SK-N-SH (cell line): ENCODE measurements at regions not wholly inside any gene's neighbourhood (a gene's known extent, or its start where the extent isn't known, plus 50 kb on each side); places are given as distances from the start of the nearest gene placed in this dataset.

Experiments used
- CTCF ChIP-seq: fragments of 200-600 bp; sonication (generic); IDR thresholded peaks from 2 replicates; pipeline ENCODE4 v1.6.1; 2017; ENCODE audit warnings: antibody characterized with exemption, mild to moderate bottlenecking, moderate library complexity
- EP300 ChIP-seq, 2 experiments: IDR thresholded peaks; 2 replicates each; pipeline versions ENCODE4 v1.4.0 to v1.6.1; 2012; ENCODE audit warnings: borderline replicate concordance in 1 of 2, low read depth in 1 of 2, low read length in 1 of 2
- GATA2 ChIP-seq: sonication (generic); formaldehyde crosslinking; IDR thresholded peaks from 2 replicates; pipeline ENCODE4 v1.5.0; 2020; ENCODE audit warnings: mild to moderate bottlenecking, missing genetic modification reagents
- NRF1 ChIP-seq: IDR thresholded peaks from 2 replicates; pipeline ENCODE4 v1.6.1; 2012; ENCODE audit warnings: low read depth, mild to moderate bottlenecking, low read length
- POLR2AphosphoS5 ChIP-seq: IDR thresholded peaks from 2 replicates; pipeline ENCODE4 v1.6.1; 2012; ENCODE audit warnings: low read depth, low read length
- RFX5 ChIP-seq: IDR thresholded peaks from 2 replicates; pipeline ENCODE4 v1.6.1; 2012; ENCODE audit warnings: mild to moderate bottlenecking, improper control_type of control experiment, low read length
- SIN3A ChIP-seq: IDR thresholded peaks from 2 replicates; pipeline ENCODE4 v1.6.1; 2012; ENCODE audit warnings: low read depth, mild to moderate bottlenecking, low read length, moderate library complexity, borderline replicate concordance
- SMC3 ChIP-seq: IDR thresholded peaks from 2 replicates; pipeline ENCODE4 v1.6.1; 2012; ENCODE audit warnings: low read depth, low read length, improper control_type of control experiment
- TF ChIP-seq, protein P1 (sequence below): fragments of 150-350 bp; IDR thresholded peaks from 2 replicates; pipeline ENCODE4 v1.6.1; 2017; ENCODE audit warnings: antibody characterized with exemption, low read length, low read depth, borderline replicate concordance

DNA sequence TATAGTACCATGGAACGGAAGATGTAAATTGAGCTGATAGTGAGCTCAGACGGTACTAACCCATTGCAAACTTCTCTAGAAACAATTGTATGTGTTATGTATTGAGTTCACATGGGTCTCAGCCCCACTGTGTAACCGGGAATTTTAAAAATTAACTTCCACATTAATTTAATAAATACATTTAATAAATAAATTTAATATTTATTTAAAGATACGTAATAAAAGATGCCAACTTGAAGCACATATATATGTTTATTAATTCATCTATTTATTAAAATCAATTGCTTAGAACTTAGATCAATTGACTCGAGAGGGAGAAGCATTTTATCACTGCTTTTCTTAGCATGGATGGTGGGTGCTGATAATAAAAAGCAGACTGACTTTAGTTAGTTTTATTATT is 170.1 kb upstream of the NPVF start:
- TF ChIP-seq, protein P1, sequence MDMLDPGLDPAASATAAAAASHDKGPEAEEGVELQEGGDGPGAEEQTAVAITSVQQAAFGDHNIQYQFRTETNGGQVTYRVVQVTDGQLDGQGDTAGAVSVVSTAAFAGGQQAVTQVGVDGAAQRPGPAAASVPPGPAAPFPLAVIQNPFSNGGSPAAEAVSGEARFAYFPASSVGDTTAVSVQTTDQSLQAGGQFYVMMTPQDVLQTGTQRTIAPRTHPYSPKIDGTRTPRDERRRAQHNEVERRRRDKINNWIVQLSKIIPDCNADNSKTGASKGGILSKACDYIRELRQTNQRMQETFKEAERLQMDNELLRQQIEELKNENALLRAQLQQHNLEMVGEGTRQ = no peak
- TF ChIP-seq POLR2AphosphoS5 (no peak), NRF1 (no peak), CTCF (no peak), RFX5 (no peak), SMC3 (no peak), SIN3A (no peak), EP300 (IDR thresholded peaks at IDR 0.05; ENCODE audit: borderline replicate concordance in 1 of 2, low read depth in 1 of 2, low read length in 1 of 2) (no peak), GATA2 (CRISPR knock-in tag) (no peak)
